Mucosa of descending colon (tissue), 3 donors: ENCODE measurements at regions not wholly inside any gene's neighbourhood (a gene's known extent, or its start where the extent isn't known, plus 50 kb on each side); places are given as distances from the start of the nearest gene placed in this dataset.
A peak's percentile ranks its signal among the peaks of the same experiment; 100 is the strongest.

Experiments
- ATAC-seq: fragments of 200-7000 bp; cut with Tn5 transposase; one replicate; pipeline ENCODE4 v1.9.1; 2020; ENCODE audit warnings: mild to moderate bottlenecking, moderate library complexity
- DNase-seq, 3 donors: peaks; one replicate each; pipeline ENCODE4 v3.0.0-alpha.2; 2020
- H3K36me3 ChIP-seq: fragments of 200-600 bp; one replicate; pipeline ENCODE4 v1.8.0; 2021; ENCODE audit warnings: low read depth, mild to moderate bottlenecking
- H3K4me1 ChIP-seq: fragments of 200-600 bp; one replicate; pipeline ENCODE4 v1.8.0; 2021; ENCODE audit warnings: low read depth, mild to moderate bottlenecking
- H3K4me3 ChIP-seq: fragments of 200-600 bp; one replicate; pipeline ENCODE4 v1.8.0; 2021; ENCODE audit warnings: mild to moderate bottlenecking
- H3K9me3 ChIP-seq: fragments of 200-600 bp; one replicate; pipeline ENCODE4 v1.8.0; 2021; ENCODE audit warnings: mild to moderate bottlenecking
- CTCF ChIP-seq: fragments of 200-600 bp; IDR thresholded peaks from one replicate; pipeline ENCODE4 v1.8.0; 2022; ENCODE audit warnings: antibody characterized with exemption, mild to moderate bottlenecking
- intact Hi-C, 2 donors: fragments of 100-400 bp; cut with DNase I in 1 of 2; cut with micrococcal nuclease in 1 of 2; formaldehyde crosslinking; loops; one replicate each; pipeline versions ENCODE4 v1.11.0 to v1.11.1; 2022; cut with DNase I, micrococcal nuclease
- donor health status: DM: no; HTN: no; CAD: no; lungs with moderate emphysema.
- donor health status: DM: no; HTN: no; CAD: no.
- donor health status: DM: no; HTN: yes; CAD: no.

GRCh38 chr3:99069973-99070372, 168.5 kb upstream of the DCBLD2 start:
- no peak for DNase-seq
- no peaks in the 10 kb centered on the region for H3K4me1 ChIP-seq
- H3K9me3 ChIP-seq, result no peaks in the 10 kb centered on the region
- ATAC-seq, result no peak
- intact Hi-C loops, result no loop called here
- no peak for TF ChIP-seq CTCF
- no peak overlapping the region for H3K4me3 ChIP-seq
- no peaks in the 10 kb centered on the region for H3K36me3 ChIP-seq

GRCh38 chr3:99066863-99067262, 165.4 kb upstream of the DCBLD2 start:
- H3K4me3 ChIP-seq, result no peak overlapping the region
- no peak for DNase-seq
- H3K36me3 ChIP-seq, result no peaks in the 10 kb centered on the region
- no peaks in the 10 kb centered on the region for H3K9me3 ChIP-seq
- no peak for ATAC-seq
- no peaks in the 10 kb centered on the region for H3K4me1 ChIP-seq
- intact Hi-C loops, result no loop called here
- no peak for TF ChIP-seq CTCF

- ATAC-seq (no peak), DNase-seq (no peak)
- no peak for TF ChIP-seq CTCF
- Histone ChIP-seq H3K4me3 (no peak overlapping the region), H3K4me1 (no peaks in the 10 kb centered on the region), H3K9me3 (no peaks in the 10 kb centered on the region), H3K36me3 (no peaks in the 10 kb centered on the region)
- intact Hi-C loops, result no loop called here
Observed at GRCh38 chr3:99049164-99049563, 147.7 kb upstream of the DCBLD2 start.

GRCh38 chr3:99041747-99042146, 140.3 kb upstream of the DCBLD2 start:
- Histone ChIP-seq H3K9me3 (no peaks in the 10 kb centered on the region), H3K4me3 (no peak overlapping the region), H3K36me3 (no peaks in the 10 kb centered on the region), H3K4me1 (no peaks in the 10 kb centered on the region)
- intact Hi-C loops, result no loop called here
- TF ChIP-seq CTCF, result no peak
- DNase-seq, result no peak
- ATAC-seq, result no peak

- no peak overlapping the region for H3K4me3 ChIP-seq
- no peaks in the 10 kb centered on the region for H3K36me3 ChIP-seq
- DNase-seq, result no peak
- H3K4me1 ChIP-seq, result no peaks in the 10 kb centered on the region
- intact Hi-C loops, result no loop called here
- TF ChIP-seq CTCF, result no peak
- no peaks in the 10 kb centered on the region for H3K9me3 ChIP-seq
- ATAC-seq, result no peak
Observed at GRCh38 chr3:99031778-99032177, 130.3 kb upstream of the DCBLD2 start.

GRCh38 chr3:99023590-99024192, 122.2 kb upstream of the DCBLD2 start:
- no peaks in the 10 kb centered on the region for H3K9me3 ChIP-seq
- peak in 1 of 3 donors; percentile 10 for DNase-seq
- peak; percentile 21 for TF ChIP-seq CTCF
- no peaks in the 10 kb centered on the region for H3K36me3 ChIP-seq
- H3K4me1 ChIP-seq, result no peaks in the 10 kb centered on the region
- ATAC-seq, result no peak
- H3K4me3 ChIP-seq, result no peak overlapping the region
- intact Hi-C loops, result loop anchor here in 1 of 2 donors (5.0 to 10.0 kb wide), 2 partner anchors 151 to 729 kb away; no protein-coding TSS in a partner anchor
